ENCODE measurements at regions not wholly inside any gene's neighbourhood (a gene's known extent, or its start where the extent isn't known, plus 50 kb on each side); places are given as distances from the start of the nearest gene placed in this dataset.

- no peak overlapping the region for H3K9ac ChIP-seq
- H3K9me3 ChIP-seq: peaks cover 16% of the 10 kb centered on the region
- H3K27me3 ChIP-seq: no peaks in the 10 kb centered on the region
- no peaks in the 10 kb centered on the region for H3K4me1 ChIP-seq
- H3K27ac ChIP-seq: no peak overlapping the region
- no peaks in the 10 kb centered on the region for H3K36me3 ChIP-seq
- H3K4me2 ChIP-seq: no peak overlapping the region
- H3K4me3 ChIP-seq: no peak overlapping the region
- H4K20me1 ChIP-seq: no peaks in the 10 kb centered on the region
- no peak for TF ChIP-seq Cebpa-rat (IDR thresholded peaks at IDR 0.05)
Measured at GRCh38 chr9:78479441-78479840, 182.5 kb downstream of the PSAT1 start.

GRCh38 chr9:78486661-78487060, 189.7 kb downstream of the PSAT1 start:
- Histone ChIP-seq H3K4me3 (no peak overlapping the region), H3K9ac (no peak overlapping the region), H3K36me3 (no peaks in the 10 kb centered on the region), H3K9me3 (peaks cover 9% of the 10 kb centered on the region; the same call in 1 of the 2 replicates), H3K4me2 (no peak overlapping the region), H4K20me1 (no peaks in the 10 kb centered on the region), H3K27me3 (no peaks in the 10 kb centered on the region), H3K27ac (no peak overlapping the region), H3K4me1 (no peaks in the 10 kb centered on the region)
- no peak for TF ChIP-seq Cebpa-rat (IDR thresholded peaks at IDR 0.05)

- TF ChIP-seq Cebpa-rat (IDR thresholded peaks at IDR 0.05): no peak
- Histone ChIP-seq H3K4me2 (no peak overlapping the region), H3K4me3 (no peak overlapping the region), H3K9me3 (0 out of 2 replicates have a peak, but pooled peaks cover 4% of the 10 kb centered on the region), H3K27me3 (no peaks in the 10 kb centered on the region), H4K20me1 (no peaks in the 10 kb centered on the region), H3K4me1 (no peaks in the 10 kb centered on the region), H3K27ac (no peak overlapping the region), H3K36me3 (no peaks in the 10 kb centered on the region), H3K9ac (no peak overlapping the region)
Measured at GRCh38 chr9:78490231-78490630, 193.3 kb downstream of the PSAT1 start.

- no peak for TF ChIP-seq Cebpa-rat (IDR thresholded peaks at IDR 0.05)
- H3K9ac ChIP-seq: no peak overlapping the region
- no peak overlapping the region for H3K4me2 ChIP-seq
- H3K4me3 ChIP-seq: no peak overlapping the region
- H3K9me3 ChIP-seq: 0 out of 2 replicates have a peak, but pooled peaks cover 4% of the 10 kb centered on the region
- no peak overlapping the region for H3K27ac ChIP-seq
- no peaks in the 10 kb centered on the region for H3K4me1 ChIP-seq
- H3K27me3 ChIP-seq: no peaks in the 10 kb centered on the region
- H4K20me1 ChIP-seq: no peaks in the 10 kb centered on the region
- H3K36me3 ChIP-seq: no peaks in the 10 kb centered on the region
Measured at GRCh38 chr9:78491402-78491801, 194.5 kb downstream of the PSAT1 start.

- Histone ChIP-seq H3K4me3 (no peak overlapping the region), H3K36me3 (no peaks in the 10 kb centered on the region)
- TF ChIP-seq Cebpa-rat (IDR thresholded peaks at IDR 0.05): no peak
Measured at GRCh38 chr9:78493166-78493742, 196.3 kb downstream of the PSAT1 start.

GRCh38 chr9:78502566-78502965, 205.6 kb downstream of the PSAT1 start:
- no peaks in the 10 kb centered on the region for H3K27me3 ChIP-seq
- H3K4me1 ChIP-seq: no peaks in the 10 kb centered on the region
- no peaks in the 10 kb centered on the region for H3K36me3 ChIP-seq
- H3K4me3 ChIP-seq: no peak overlapping the region
- H3K4me2 ChIP-seq: no peak overlapping the region
- H3K9ac ChIP-seq: no peak overlapping the region
- no peaks in the 10 kb centered on the region for H3K9me3 ChIP-seq
- H3K27ac ChIP-seq: no peak overlapping the region
- TF ChIP-seq Cebpa-rat (IDR thresholded peaks at IDR 0.05): no peak
- no peaks in the 10 kb centered on the region for H4K20me1 ChIP-seq

More at GRCh38 chr9:78493166-78493742, 196.3 kb downstream of the PSAT1 start:
- Histone ChIP-seq H3K27me3 (no peaks in the 10 kb centered on the region), H3K27ac (no peak overlapping the region), H3K4me1 (no peaks in the 10 kb centered on the region), H3K4me2 (no peak overlapping the region), H4K20me1 (no peaks in the 10 kb centered on the region), H3K9me3 (0 out of 2 replicates have a peak, but pooled peaks cover 4% of the 10 kb centered on the region), H3K9ac (no peak overlapping the region)

- Histone ChIP-seq H3K9me3 (no peaks in the 10 kb centered on the region), H3K4me1 (no peaks in the 10 kb centered on the region), H3K4me3 (no peak overlapping the region), H3K36me3 (no peaks in the 10 kb centered on the region), H3K27ac (no peak overlapping the region), H3K4me2 (no peak overlapping the region), H3K9ac (no peak overlapping the region), H3K27me3 (no peaks in the 10 kb centered on the region), H4K20me1 (no peaks in the 10 kb centered on the region)
- TF ChIP-seq Cebpa-rat (IDR thresholded peaks at IDR 0.05): no peak
Measured at GRCh38 chr9:78505546-78505945, 208.6 kb downstream of the PSAT1 start.

GRCh38 chr9:78507037-78507436, 210.1 kb downstream of the PSAT1 start:
- no peak overlapping the region for H3K4me2 ChIP-seq
- H3K4me1 ChIP-seq: no peaks in the 10 kb centered on the region

GRCh38 chr9:78510035-78510434, 213.1 kb downstream of the PSAT1 start:
- no peak overlapping the region for H3K9ac ChIP-seq
- H3K9me3 ChIP-seq: no peaks in the 10 kb centered on the region
- H3K27ac ChIP-seq: no peak overlapping the region
- no peak for TF ChIP-seq Cebpa-rat (IDR thresholded peaks at IDR 0.05)
- no peaks in the 10 kb centered on the region for H3K27me3 ChIP-seq
- H3K4me1 ChIP-seq: no peaks in the 10 kb centered on the region
- H3K36me3 ChIP-seq: no peaks in the 10 kb centered on the region
- H3K4me3 ChIP-seq: no peak overlapping the region
- H4K20me1 ChIP-seq: no peaks in the 10 kb centered on the region
- no peak overlapping the region for H3K4me2 ChIP-seq

More at GRCh38 chr9:78507037-78507436, 210.1 kb downstream of the PSAT1 start:
- no peaks in the 10 kb centered on the region for H3K27me3 ChIP-seq
- H3K36me3 ChIP-seq: no peaks in the 10 kb centered on the region
- H4K20me1 ChIP-seq: no peaks in the 10 kb centered on the region
- no peak overlapping the region for H3K9ac ChIP-seq
- no peak for TF ChIP-seq Cebpa-rat (IDR thresholded peaks at IDR 0.05)
- H3K27ac ChIP-seq: no peak overlapping the region
- no peaks in the 10 kb centered on the region for H3K9me3 ChIP-seq
- no peak overlapping the region for H3K4me3 ChIP-seq

GRCh38 chr9:78515108-78515507, 218.2 kb downstream of the PSAT1 start:
- Histone ChIP-seq H3K4me3 (no peak overlapping the region), H3K4me2 (no peak overlapping the region), H3K27me3 (no peaks in the 10 kb centered on the region), H3K9me3 (peaks cover 19% of the 10 kb centered on the region), H3K27ac (no peak overlapping the region), H3K4me1 (no peaks in the 10 kb centered on the region), H3K9ac (no peak overlapping the region), H4K20me1 (no peaks in the 10 kb centered on the region), H3K36me3 (no peaks in the 10 kb centered on the region)
- TF ChIP-seq Cebpa-rat (IDR thresholded peaks at IDR 0.05): no peak

- TF ChIP-seq Cebpa-rat (IDR thresholded peaks at IDR 0.05): no peak
- Histone ChIP-seq H3K4me2 (no peak overlapping the region), H3K27me3 (no peaks in the 10 kb centered on the region), H3K9ac (no peak overlapping the region), H4K20me1 (no peaks in the 10 kb centered on the region), H3K36me3 (no peaks in the 10 kb centered on the region), H3K4me1 (no peaks in the 10 kb centered on the region), H3K9me3 (peaks cover 32% of the 10 kb centered on the region), H3K4me3 (no peak overlapping the region), H3K27ac (no peak overlapping the region)
Measured at GRCh38 chr9:78519786-78520185, 222.9 kb downstream of the PSAT1 start.

Measured in BLaER1 (cell line).